PFSK-1 (cell line): ENCODE measurements at regions not wholly inside any gene's neighbourhood (a gene's known extent, or its start where the extent isn't known, plus 50 kb on each side); places are given as distances from the start of the nearest gene placed in this dataset.

Experiments used
- FOXP2 ChIP-seq: optimal IDR thresholded peaks from 2 replicates; pipeline ENCODE3; 2011; ENCODE audit warnings: borderline replicate concordance, control low read depth, inconsistent platforms; ENCODE audit not compliant: insufficient read depth; ENCODE audit errors: extremely low read length, extremely low read depth
- POLR2AphosphoS5 ChIP-seq: IDR thresholded peaks from 2 replicates; pipeline ENCODE4 v1.6.1; 2012; ENCODE audit warnings: low read depth, mild to moderate bottlenecking, control low read depth, low read length, moderate library complexity
- SIN3A ChIP-seq: IDR thresholded peaks from 2 replicates; pipeline ENCODE4 v1.6.1; 2012; ENCODE audit warnings: mild to moderate bottlenecking, low read length, moderate library complexity, borderline replicate concordance; ENCODE audit not compliant: insufficient read depth
- TAF1 ChIP-seq: IDR thresholded peaks from 2 replicates; pipeline ENCODE4 v1.6.1; 2012; ENCODE audit warnings: low read length, control low read depth, borderline replicate concordance; ENCODE audit not compliant: insufficient read depth
- TF ChIP-seq, protein P1 (sequence below), 2 experiments: IDR thresholded peaks; 2 replicates each; pipeline versions ENCODE4 v1.6.1 to v1.8.0; 2011 to 2012; ENCODE audit warnings: low read depth in 2 of 2, low read length in 2 of 2, control low read depth in 1 of 2, inconsistent platforms in 1 of 2, mild to moderate bottlenecking in 1 of 2, moderate library complexity in 1 of 2; ENCODE audit not compliant: insufficient read depth in 1 of 2

DNA sequence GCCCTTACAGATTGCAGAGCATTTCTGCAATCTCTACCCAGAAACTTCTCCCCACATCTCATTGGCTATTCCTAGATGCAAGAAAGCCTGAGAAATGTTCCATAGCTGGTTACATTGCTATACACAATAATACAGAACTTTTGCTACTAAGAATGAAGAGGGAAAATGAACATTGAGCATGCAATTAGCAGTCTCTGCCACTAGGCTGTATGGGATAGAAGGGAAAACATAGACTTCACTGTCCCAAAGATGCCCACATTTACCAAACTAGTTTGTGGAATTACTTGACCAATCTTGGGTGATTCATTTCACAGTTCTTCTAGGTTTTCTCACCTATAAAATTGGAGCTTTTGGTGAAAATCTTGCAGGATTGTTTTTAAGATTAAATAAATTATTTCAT lies 265.7 kb upstream of the NT5C1B start:
- TF ChIP-seq SIN3A (no peak), TAF1 (no peak)
- TF ChIP-seq, protein P1, sequence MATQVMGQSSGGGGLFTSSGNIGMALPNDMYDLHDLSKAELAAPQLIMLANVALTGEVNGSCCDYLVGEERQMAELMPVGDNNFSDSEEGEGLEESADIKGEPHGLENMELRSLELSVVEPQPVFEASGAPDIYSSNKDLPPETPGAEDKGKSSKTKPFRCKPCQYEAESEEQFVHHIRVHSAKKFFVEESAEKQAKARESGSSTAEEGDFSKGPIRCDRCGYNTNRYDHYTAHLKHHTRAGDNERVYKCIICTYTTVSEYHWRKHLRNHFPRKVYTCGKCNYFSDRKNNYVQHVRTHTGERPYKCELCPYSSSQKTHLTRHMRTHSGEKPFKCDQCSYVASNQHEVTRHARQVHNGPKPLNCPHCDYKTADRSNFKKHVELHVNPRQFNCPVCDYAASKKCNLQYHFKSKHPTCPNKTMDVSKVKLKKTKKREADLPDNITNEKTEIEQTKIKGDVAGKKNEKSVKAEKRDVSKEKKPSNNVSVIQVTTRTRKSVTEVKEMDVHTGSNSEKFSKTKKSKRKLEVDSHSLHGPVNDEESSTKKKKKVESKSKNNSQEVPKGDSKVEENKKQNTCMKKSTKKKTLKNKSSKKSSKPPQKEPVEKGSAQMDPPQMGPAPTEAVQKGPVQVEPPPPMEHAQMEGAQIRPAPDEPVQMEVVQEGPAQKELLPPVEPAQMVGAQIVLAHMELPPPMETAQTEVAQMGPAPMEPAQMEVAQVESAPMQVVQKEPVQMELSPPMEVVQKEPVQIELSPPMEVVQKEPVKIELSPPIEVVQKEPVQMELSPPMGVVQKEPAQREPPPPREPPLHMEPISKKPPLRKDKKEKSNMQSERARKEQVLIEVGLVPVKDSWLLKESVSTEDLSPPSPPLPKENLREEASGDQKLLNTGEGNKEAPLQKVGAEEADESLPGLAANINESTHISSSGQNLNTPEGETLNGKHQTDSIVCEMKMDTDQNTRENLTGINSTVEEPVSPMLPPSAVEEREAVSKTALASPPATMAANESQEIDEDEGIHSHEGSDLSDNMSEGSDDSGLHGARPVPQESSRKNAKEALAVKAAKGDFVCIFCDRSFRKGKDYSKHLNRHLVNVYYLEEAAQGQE (IDR thresholded peaks at IDR 0.05; ENCODE audit: insufficient read depth in 1 of 2, low read depth in 2 of 2, low read length in 2 of 2): no peak

DNA sequence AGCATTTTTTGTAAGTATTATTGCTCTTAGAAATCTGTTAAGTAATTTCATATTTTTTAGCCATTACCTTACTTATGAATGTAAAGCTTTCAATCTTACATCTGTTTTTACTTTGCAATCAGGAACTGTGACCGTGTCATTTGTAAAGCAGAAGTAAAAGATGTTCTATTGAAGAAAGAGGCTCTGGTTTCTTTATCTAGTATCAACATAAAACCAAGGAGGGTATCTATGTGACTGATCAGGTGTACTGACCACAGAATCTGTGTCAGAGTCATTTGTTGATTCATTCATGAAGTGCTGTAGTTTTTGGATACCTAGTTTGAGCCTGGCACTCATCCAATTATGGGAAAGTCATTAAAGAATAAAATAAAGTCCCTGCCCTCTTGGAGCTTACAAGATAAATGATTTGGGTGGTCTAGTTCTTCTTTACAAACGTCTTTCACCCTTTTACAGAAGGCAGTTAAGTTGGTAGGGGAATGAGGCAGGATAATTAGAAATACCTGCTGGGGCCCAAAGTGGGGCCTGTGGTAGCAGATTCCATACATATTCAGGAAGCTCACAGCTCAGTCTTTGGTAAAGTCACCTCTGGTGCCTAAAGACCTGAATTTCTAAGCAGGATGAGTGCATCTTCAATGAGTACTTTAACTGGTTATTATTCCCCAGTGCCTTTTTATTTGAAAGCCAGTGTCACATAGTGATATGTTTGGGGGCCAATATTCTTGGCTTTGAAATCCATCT lies 260.6 kb upstream of the NT5C1B start:
- TF ChIP-seq TAF1: no peak
- no peak for TF ChIP-seq SIN3A
- TF ChIP-seq, protein P1 (IDR thresholded peaks at IDR 0.05; ENCODE audit: insufficient read depth in 1 of 2, low read depth in 2 of 2, low read length in 2 of 2): no peak
- no peak for TF ChIP-seq FOXP2
- no peak for TF ChIP-seq POLR2AphosphoS5

DNA sequence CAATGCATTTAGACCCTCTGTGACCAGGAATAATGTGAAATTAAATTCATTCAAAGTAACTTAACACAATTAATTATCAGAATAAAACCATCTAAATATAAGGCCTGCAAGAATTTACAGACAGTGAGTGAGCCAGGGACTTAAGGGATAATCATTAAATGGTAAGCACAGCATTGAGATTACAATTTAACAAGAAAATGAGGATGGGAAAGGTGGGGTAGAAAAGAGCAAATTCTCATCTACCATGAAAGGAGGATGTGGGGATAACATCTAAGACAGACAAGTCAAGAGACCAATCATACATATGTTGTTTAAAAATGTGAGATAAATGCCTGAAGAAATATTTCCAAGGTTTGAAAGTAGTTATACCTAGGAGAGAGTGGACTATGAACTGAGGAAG lies 259.3 kb upstream of the NT5C1B start:
- no peak for TF ChIP-seq POLR2AphosphoS5
- no peak for TF ChIP-seq TAF1
- TF ChIP-seq, protein P1 (IDR thresholded peaks at IDR 0.05; ENCODE audit: insufficient read depth in 1 of 2, low read depth in 2 of 2, low read length in 2 of 2): no peak
- TF ChIP-seq FOXP2: no peak
- no peak for TF ChIP-seq SIN3A

DNA sequence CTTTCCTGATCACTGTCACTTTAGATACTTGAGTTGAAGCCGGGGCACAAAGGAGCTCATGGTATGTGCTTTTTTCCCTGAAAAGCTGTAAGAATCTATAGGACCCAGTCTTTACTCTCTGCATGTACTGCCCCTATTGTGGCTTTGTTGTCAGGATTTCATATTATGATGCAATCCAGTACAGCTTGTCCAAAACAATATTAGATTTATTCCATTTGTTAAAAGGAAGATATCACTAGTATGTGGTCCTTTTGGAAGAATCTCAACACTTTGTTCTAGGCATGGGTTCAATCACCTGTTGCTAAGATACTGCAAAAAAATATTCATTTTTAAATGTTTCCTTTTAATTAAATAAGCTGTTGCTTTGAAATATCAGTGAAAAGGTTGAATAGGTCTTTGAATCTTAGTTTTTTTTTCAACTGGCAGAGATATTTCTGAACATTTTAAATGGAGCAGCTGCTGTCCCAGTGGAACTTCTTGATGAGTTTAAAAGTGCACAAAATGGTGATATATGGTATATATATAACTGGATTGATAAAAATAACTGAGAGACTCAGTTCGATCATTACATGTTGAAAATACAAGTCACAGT lies 256.6 kb upstream of the NT5C1B start:
- TF ChIP-seq POLR2AphosphoS5 (no peak), TAF1 (no peak), SIN3A (no peak), FOXP2 (no peak)
- TF ChIP-seq, protein P1 (IDR thresholded peaks at IDR 0.05; ENCODE audit: insufficient read depth in 1 of 2, low read depth in 2 of 2, low read length in 2 of 2): no peak
